Hematopoietic multipotent progenitor cell treated with erythropoietin and hydrocortisone succinate and interleukin-3 and kit ligand, for 4 days (in vitro differentiated cells): ENCODE measurements at regions not wholly inside any gene's neighbourhood (a gene's known extent, or its start where the extent isn't known, plus 50 kb on each side); places are given as distances from the start of the nearest gene placed in this dataset.
"Not testable (repeated sequence)": the region's sequence is repeated elsewhere in the genome, so short reads cannot be mapped to it uniquely, and the experiment has no call there.

Experiments used
- DNase-seq: peaks from one replicate; pipeline ENCODE4 v3.0.0-alpha.2; 2015

DNA sequence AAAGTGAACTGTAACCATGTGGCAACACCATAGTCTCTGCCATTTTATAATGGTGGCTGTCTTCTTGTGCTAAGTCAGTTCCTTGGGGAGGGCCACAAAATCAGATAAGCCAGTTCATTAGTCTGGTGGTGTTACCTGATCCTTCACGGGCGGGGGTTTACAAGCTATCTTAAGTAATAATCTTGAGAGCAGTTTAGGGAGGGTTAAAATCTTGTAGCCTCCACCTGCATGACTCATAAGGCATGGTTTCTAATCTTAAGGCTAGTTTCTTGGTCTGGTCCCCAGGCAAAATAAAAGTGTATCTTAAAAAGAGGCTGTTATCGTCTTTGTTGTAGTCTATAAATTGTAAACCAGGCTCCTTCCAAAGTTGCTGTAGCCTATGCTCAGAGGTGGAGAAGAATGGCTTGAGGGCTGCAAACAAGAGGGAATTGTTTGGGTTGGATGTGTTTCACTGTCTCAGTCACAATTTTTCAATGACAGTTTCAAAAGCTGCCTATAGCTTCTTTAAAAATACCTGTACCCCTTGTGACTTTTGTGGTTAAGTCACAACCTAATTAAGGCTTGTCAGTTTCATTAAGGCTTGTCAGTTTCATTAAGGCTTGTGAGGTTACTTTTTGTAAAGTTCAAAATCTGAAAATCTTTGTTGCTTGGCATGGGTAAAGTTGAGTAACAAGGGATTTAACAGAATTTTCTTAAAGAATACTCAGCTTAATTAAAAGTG is 135.7 kb downstream of the RPS4Y2 start:
- no peak for DNase-seq

DNA sequence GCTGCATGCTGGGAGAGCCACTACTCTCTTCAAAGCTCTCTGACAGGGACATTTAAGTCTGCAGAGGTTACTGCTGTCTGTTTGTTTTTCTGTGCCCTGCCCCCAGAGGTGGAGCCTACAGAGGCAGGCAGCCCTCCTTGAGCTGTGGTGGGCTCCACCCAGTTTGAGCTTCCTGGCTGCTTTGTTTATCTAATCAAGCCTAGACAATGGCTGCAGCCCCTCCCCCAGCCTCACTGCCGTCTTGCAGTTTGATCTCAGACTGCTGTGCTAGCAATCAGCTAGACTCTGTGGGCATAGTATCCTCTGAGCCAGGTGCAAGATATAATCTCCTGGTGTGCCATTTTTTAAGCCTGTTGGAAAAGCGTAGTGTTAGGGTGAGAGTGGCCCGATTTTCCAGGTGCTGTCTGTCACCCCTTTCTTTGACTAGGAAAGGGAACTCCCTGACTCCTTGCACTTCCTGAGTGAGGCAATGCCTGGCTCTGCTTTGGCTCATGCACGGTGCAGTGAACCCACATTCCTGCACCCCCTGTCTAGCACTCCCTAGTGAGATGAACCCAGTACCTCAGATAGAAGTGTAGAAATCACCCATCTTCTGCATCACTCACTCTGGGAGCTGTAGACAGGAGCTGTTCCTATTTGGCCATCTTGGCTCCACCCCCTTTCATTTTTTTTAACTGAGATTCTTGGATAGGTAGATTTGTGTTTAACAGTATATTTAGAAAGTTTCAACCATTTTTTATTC is 169.6 kb downstream of the RPS4Y2 start:
- peak; percentile 83 for DNase-seq

DNA sequence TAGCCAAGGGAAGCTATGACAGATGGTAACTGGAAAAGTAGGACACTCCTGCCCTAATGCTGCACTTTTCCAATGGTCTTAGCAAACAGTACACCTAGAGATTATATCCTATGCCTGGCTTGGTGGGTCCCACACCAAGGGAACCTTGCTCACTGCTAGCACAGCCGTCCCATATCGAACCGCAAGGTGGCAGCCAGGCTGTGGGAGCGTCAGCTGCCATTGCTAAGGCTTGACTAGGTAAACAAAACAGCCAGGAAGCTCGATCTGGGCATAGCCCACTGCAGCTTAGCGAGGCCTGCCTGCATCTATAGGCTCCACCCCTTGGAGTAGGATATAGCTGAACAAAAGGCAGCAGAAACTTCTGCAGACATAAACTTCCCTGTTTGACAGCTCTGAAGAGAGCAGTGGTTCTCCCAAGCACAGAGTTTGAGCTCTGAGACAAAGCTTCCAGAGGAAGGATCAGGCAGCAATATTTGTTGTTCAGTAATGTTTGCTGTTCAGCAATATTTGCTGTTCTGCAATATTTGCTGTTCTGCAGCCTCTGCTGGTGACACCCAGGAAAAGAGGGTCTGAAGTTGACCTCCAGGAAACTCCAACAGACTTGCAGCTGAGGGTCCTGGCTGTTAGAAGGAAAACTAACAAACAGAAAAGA is 173.9 kb downstream of the RPS4Y2 start:
- no peak for DNase-seq

DNA sequence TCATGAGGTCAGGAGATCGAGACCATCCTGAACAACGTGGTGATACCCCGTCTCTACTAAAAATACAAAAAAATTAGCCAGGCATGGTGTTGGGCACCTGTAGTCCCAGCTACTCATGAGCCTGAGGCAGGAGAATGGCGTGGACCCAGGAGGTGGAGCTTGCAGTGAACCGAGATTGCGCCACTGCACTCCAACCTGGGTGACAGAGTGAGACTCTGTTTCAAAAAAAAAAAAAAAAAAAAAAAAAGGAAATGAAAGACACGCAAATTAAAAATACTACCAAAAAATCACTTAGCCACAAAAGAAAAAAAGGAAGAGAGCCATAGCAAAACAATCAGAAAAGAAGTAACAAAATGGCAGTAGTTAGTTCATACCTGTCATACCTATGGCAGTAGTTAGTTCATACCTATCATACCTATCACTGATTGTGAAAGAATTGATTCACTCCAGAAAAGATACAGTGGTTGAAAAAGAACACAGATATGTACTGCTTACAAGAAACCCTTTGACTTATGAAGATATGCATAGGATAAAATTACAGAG is 180.9 kb downstream of the RPS4Y2 start:
- DNase-seq = not testable (repeated sequence)

DNA sequence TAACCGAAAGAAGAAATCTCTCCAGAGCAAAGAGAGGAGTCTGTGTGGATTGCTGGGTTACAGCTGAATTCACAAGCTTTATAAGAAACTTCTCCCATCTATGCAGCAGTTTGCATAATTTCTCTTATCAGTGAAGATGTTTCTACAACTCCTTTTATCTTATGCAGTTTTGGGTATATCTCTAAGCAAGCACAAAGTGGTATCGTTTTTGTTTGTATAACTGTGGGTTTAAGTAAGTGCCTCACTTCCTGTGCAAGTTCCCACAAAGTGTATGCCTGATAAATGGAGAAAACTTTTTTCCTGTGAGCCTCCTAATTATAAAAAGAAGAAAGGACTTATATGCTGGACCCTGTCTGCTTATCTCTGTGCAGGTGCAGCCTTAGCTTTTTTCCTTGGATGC is 205.6 kb downstream of the RPS4Y2 start:
- peak; percentile 53 for DNase-seq

DNA sequence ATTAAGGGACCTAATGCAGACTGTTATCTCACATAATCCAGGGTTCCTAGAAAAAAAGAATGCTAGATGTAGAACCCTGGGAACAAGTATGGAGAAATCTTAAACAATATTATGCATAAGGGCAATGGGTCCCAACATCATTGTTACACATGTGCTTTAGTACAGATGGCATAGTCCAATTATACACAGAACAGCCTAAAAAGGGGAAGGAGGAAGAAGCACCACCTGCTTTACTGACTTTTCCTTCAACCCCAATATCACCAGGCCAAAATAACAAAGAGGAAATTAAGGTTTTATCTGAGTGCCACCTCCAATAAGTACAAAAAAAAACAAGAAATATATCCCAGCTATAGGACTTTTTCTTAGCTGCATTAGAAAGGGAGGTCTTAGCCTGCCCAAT is 211.9 kb downstream of the RPS4Y2 start:
- DNase-seq = no peak

DNA sequence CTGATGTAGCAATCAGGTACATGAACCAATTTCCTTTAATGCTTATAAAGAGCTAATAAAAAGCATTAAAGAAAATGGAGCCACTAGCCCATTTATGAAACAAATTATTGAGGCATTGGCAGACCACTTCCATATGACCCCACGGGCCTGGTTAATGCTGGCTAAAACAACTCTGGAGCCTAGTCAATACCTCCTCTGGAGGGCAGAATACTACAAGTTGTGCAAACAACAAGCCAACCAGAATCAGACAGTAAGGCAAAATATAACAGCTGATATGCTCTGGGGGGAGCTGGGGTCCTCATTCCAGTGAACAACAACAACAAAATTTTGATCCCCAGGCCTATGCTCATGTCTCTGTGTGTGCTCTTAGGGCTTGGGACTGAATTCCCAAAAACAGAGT is 212.3 kb downstream of the RPS4Y2 start:
- no peak for DNase-seq

DNA sequence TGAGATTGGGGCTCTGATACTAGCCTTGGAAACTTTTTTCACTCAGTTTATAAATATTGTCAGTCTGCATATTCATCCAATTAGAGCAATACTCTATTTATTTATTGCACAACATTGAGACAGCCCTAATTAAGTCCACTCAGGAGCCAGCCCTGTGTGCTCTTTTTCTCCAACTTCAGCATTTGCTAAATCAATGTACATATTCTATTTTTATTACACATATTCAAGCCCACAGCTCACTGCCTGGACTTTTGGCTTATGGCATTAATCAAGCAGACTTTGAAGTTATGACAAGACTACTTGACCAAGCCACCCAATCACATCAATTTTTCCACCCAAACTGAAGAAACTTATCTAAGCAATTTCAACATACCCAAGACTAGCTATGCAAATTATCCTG is 215.5 kb downstream of the RPS4Y2 start:
- DNase-seq = no peak

DNA sequence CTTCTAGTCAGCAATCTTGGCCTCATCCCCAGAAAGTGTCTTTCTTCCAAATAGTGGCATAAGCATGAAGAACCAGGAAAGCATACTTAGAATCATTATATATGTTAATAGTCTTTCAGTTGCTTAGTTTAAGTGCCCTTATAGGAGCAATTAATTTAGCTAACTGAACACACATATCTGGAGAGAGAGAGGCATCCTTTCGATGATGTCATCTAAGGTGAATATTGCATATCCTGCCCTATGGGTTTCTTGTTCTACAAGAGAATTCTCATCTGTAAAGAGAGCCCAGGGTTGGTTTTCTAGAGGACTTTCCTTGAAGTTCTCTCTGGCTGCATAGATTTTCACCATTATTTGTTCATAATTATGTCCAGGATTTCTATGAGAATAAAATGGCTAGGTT is 230.1 kb downstream of the RPS4Y2 start:
- DNase-seq = no peak

DNA sequence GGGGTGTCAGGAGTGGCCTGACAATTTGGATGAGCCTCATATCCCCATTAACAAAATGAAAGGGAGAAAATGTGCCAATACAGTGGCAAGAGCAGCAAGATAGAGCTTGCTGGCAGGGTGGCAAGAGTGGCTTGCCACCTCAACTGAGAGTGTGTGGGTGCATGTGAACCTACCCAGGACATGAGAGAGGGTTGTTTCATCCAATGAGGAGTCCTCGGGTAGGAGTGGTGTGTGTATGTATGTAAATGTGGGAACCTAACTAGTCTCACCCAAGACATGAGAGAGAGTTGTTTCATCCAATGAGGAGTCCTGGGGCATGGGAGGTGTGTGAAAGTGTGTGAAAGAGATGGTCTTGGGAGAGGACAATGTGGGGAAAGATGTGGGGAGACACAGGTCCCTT is 234.2 kb downstream of the RPS4Y2 start:
- DNase-seq = no peak

DNA sequence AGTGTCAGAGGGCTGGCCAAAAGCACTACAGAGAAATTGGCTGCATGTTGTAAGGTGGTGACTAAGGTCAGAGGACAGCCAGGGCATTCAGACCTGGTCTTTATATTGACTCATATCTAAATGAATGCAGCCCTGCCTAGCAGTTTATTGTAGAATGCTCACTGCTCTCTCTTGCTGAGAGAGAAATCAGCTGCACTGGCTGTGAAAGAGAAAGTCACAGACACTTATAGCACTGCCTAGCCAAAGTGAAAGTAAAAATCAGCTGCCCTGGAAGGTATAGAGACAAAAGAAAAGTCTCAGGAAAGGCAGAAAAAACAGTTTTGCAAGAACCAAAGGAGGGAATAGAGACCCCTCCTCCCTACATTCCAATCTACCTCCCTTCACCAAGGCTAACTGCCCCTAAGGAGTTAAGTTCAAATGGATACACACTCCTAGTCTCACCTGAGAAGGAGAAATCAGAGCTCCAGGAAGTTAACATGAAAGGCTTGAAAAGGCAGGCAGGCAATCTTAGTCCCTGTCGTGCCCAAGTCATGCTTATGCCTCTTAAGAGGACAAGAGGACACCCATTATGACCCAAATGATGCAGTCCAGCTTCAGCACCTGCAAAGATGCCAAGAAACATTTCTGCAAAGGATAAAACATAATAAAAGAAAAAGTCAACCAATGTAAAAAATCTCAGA is 235.1 kb downstream of the RPS4Y2 start:
- DNase-seq = no peak

DNA sequence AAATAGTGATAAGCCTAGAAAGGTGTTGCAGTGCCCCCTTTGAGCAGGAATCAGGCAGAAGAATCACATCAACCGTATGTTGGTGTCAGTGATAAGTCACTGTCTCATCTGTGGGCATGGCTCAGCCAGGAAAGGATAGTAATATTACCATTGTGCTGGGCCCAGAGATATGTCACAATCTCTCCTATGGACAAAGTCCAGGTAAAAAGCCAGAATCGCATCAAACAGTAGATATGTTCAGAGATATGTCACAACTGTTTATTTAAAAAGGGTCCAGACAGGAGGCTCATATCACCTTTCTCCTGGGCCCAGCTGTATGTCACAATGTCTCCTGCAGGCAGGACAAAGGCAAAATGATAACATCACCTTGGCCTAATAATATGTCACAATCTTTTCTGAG is 241.4 kb downstream of the RPS4Y2 start:
- no peak for DNase-seq

DNA sequence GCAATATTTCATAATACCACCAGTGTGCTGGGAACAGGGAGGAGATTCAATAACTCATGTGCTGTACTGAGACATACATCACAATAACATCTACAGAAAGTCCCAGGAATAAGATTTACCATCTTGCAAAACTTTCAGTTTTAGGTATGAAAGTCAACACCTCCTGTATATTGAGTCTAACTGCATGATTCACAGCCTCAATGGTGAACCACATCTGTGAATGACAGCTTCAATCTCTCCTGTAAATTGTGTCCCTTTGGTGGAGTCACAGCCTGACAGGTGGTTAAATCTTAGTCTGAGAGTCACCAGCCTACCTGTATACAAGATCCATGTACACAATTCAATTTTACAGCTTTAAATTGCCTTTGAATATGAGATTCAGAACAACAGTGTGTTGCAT is 242.1 kb downstream of the RPS4Y2 start:
- no peak for DNase-seq

DNA sequence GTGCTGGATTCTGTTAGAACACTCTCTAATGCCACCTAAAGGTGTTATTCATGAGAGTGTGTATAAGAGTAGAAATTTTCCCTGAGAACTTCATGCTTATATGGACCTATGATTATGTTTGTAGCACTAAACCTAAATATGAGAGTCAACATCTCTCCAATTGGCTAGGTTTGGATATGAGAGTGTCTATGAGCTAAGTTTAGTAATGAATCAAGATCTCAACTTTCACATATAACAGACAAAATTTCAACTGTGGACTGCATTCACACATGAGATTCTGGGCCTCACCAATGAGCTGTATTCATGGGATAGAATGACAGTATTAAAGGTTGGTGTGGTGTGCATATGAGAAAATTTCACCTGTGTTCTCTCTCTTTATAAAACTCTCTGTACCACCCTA is 242.6 kb downstream of the RPS4Y2 start:
- no peak for DNase-seq

DNA sequence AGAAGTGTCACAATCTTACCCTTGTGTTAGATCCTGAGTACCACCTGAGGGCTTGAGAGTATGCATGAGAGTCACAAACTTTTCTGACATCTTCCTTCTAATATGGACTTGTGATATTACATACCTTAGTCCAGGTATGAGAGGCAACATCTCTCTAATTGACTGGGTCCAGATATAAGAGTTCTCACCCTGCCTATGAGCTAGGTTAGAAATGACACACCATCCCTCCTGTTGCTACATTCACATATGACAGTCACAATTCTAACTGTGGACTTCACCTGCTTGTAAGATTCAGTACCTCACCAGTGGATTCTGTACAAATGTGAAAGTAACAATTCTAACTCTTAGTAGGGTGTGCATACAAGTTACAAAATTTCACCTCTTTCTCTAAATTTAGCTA is 245.2 kb downstream of the RPS4Y2 start:
- no peak for DNase-seq

DNA sequence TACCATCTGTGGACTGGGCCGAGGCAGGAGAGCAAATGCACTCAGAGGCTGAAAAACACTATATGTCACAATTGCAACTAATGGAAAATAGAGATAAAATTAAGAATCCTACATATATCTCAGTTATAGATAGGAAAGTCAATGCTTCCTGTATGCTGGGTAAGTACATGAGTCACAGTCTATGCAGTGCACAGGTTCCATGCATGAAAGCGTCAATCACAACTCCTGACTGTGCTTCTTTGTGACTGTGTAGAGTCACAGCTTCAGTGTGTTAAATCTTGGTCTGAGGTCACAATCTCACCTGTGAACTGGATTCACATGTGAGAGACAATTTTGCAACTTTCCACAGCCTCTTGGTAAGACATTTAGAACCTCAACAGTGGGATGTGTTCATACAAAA is 247.2 kb downstream of the RPS4Y2 start:
- no peak for DNase-seq

DNA sequence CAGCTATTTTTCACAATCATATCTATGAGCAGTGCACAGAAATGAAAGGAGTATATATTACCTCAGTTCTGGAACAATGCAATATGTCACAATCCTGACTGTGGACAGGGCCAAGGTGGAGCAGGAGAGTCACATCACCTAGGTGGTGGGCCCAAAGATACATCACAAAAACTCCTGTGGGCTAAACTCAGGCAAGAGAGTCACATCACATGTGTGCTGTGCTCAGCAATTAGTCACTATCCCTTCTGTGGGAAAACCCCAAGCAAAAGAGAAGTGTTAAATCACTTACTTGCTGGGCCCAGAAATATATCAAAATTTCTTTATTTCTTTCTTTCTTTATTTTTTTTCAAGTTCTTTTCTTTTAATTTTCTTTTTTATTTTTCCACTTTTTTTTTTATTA is 249.6 kb downstream of the RPS4Y2 start:
- no peak for DNase-seq

DNA sequence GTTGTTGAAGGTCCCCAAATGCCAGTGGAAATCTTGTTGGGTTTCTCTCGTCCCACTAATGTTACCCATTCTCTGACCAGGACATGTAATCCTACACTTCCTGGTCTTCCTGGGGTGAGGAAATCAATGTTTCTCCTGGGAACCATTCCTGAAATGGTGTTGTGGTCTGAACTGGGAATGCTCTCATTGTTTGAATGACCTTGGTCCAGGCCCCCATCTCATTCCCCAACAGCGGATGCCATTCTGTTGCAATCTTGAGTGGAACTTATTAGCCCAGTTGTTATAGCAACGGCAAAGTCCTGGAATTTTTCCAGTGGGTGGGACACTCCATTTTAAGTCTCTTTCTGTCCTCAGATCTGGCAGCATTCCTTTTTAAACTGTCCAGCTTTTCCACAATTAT is 265.9 kb downstream of the RPS4Y2 start:
- DNase-seq = no peak

DNA sequence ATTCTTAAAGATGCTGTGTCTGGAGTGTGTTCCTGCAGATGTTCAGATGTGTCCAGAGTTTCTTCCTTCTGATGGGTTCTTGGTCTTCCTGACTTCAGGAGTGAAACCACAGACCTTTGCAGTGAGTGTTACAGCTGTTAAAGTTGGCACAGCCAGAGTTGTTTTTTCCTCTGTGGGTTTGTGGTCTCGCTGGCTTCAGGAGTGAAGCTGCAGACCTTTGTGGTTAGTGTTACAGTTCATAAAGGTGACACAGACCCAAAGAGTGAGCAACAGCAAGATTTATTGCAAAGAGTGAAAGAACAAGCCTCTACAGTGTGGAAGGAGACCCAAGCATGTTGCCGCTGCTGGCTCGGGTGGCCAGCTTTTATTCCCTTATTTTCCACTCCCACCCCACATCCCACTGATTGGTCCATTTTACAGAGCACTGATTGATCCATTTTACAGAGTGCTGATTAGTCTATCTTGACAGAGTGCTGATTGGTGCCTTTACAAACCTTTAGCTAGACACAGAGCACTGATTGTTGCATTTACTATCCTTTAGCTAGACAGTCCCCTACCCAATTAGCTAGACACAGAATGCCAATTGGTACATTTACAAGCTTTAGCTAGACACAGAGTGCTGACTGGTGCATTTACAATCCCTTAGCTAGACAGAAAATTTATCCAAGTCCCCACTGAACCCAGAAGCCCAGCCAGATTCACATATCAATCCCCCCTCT is 266.6 kb downstream of the RPS4Y2 start:
- peak; percentile 32 for DNase-seq

DNA sequence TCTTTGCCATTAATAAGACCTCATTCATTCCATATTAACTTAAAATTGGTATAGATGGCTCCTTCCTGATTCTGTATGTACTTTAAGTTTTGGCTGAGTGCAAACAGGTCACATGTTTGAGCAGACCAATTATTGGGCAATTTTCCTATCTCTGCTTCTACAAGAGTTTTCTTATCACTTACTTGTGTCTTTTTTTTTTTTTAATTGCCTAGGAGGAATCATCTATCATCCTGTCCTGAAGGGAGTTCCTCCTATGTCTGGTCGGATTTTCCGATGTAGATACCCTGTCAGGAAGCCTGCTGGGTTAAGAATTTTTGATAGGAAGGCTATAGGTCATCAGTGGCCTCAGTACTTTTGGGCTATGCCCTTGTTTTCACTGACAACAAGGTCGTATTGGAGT is 268.0 kb downstream of the RPS4Y2 start:
- peak; percentile 68 for DNase-seq

DNA sequence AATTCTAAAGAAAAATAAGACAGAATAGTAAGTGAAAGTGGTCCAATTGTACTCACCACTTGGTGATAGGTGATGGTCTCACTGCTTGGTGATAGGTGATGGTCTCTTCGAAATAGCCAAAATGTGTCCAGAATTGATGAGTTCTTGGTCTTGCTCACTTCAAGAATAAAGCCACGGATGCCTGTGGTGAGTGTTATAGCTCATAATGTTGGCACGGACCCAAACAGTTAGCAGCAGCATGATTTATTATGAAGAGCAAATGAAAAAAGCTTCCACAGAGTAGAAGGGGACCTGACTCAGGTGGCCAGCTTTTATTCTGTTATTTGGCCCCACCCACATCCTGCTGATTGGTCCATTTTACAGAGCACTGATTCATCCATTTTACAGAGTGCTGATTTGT is 272.6 kb downstream of the RPS4Y2 start:
- DNase-seq = peak; percentile 42

DNA sequence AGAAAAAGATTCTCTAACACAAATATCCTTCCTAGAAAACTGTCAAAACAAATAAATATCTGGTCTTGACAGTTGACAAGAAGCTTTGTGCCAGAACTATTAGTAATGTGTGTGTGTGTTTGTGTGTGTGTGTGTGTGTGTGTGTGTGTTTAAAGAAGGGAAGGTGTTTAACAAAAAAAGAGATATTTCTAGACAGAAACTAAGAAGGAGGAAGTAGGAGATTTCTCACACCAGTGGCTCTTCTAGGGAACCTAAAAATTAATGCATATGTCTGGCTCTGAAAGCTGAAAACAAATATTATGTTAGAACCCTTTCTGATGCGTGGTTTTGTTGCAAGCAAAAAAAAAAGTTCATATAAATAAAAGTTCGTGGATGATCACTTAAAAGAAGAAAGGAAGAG is 277.5 kb downstream of the RPS4Y2 start:
- DNase-seq = peak; percentile 18
